ENCODE measurements at regions not wholly inside any gene's neighbourhood (a gene's known extent, or its start where the extent isn't known, plus 50 kb on each side); places are given as distances from the start of the nearest gene placed in this dataset.

DNA sequence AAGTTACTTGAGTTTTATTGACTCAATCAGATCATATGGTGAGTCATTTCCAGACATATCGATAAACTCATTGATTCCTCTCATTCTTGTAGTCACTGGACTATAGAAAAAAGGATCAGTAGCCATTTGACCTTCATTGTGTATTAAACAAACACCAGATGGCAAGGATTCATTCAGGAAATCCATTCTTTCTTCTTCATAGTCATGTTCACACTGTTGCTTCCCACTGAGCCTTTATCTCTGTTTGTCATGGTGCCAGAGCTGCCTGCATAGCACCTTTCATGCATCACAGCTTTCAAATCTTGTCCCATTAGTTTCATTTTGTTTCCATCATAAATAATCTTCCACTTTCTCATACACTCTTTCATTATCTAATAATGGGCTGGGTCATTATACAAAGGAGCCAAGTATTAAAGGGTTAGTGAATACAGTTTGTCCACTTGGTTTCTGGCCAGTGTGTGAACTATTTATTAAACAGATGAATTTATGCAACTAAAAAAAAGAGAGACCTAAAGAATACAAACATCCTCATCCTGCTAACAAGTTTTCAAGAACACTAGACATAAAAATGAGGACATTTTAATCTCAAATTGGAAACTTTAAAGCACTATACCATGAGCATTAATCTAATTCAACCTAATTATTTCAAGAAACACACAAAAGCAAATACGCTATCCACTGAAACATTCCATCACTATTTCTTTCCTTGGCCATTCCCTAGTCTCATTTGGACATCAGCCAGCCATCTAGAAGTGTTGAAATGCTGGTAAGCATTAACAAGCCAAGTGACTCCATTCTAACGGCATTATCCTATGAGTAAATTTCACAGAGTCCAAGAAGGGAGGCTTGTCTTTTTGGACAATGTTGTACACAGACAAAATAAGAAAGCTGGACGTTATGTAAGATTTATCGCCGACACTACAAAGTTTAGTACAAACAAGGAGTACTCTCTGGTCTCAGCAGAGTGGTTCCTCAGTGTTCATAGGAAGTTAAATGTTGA is 476.5 kb downstream of the FOXG1 start:
- intact Hi-C loops (cut with DNase I): no loop called here
- no peak overlapping the region for H3K4me3 ChIP-seq
- H3K36me3 ChIP-seq: no peaks in the 10 kb centered on the region
- H3K4me1 ChIP-seq: no peaks in the 10 kb centered on the region
- H3K27ac ChIP-seq: no peak overlapping the region
- no peaks in the 10 kb centered on the region for H3K27me3 ChIP-seq
- H3K9me3 ChIP-seq: no peaks in the 10 kb centered on the region
- ATAC-seq (no peak), DNase-seq (peak in 1 of 4 donors; percentile 6)
- TF ChIP-seq CTCF (IDR thresholded peaks at IDR 0.05): no peak

- no peaks in the 10 kb centered on the region for H3K36me3 ChIP-seq
- no peak for TF ChIP-seq CTCF (IDR thresholded peaks at IDR 0.05)
- peaks cover 0 to 8% of the 10 kb centered on the region in 2 donors for H3K9me3 ChIP-seq
- no peak overlapping the region for H3K4me3 ChIP-seq
- intact Hi-C loops (cut with DNase I): no loop called here
- DNase-seq (no peak), ATAC-seq (no peak)
- no peak overlapping the region for H3K27ac ChIP-seq
- H3K27me3 ChIP-seq: no peaks in the 10 kb centered on the region
- H3K4me1 ChIP-seq: no peaks in the 10 kb centered on the region
These were observed 489.1 kb downstream of the FOXG1 start for GRCh38 chr14:29255692-29256091.

DNA sequence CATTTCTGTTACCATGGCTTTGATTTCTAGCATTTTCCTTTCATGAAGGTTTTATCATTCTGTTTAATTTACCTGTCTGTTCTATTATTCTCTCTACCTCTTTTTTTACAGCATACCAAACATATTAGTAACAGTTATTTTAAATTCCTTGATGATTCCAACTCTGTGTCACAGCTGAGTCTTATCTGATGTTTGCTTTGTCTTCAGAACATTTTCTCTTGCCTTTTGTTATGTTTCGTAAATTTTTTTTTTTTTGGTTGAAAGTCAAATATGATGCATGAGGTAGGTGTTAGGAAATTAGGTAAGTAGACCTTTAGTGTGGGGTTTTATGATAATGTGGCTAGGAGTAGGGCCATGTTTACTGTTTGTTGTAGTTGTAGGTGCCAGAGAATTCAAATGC is 496.4 kb downstream of the FOXG1 start:
- TF ChIP-seq CTCF (IDR thresholded peaks at IDR 0.05): no peak

GRCh38 chr14:29264865-29265264 is 498.3 kb downstream of the FOXG1 start:
- Histone ChIP-seq H3K36me3 (no peaks in the 10 kb centered on the region), H3K27ac (no peak overlapping the region), H3K27me3 (no peaks in the 10 kb centered on the region), H3K4me1 (no peaks in the 10 kb centered on the region), H3K9me3 (no peaks in the 10 kb centered on the region), H3K4me3 (no peak overlapping the region)
- ATAC-seq (no peak), DNase-seq (no peak)
- TF ChIP-seq CTCF (IDR thresholded peaks at IDR 0.05): no peak
- intact Hi-C loops (cut with DNase I): no loop called here

More for the DNA sequence above, 496.4 kb downstream of the FOXG1 start:
- H3K36me3 ChIP-seq: no peaks in the 10 kb centered on the region
- H3K4me3 ChIP-seq: no peak overlapping the region
- H3K27ac ChIP-seq: no peak overlapping the region
- H3K9me3 ChIP-seq: no peaks in the 10 kb centered on the region
- intact Hi-C loops (cut with DNase I): no loop called here
- no peak for ATAC-seq
- no peaks in the 10 kb centered on the region for H3K27me3 ChIP-seq
- H3K4me1 ChIP-seq: no peaks in the 10 kb centered on the region
- DNase-seq: no peak

DNA sequence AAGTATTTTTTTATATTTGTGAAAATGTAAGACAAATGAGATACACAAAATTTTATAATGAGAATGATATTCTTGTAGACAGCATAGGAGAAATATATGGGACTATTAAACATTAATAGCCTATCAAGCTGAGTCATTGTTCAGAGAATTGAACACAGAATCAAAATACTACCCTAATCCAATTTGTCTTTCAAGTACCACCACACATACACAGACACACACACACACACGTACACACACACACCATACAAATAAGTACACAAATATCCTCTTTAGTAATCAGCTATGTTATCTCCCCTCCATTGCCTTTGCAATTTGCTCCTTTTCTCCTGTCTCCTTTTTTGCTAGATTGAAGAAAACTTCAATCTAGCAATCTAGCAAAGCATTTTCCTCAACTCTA is 499.3 kb downstream of the FOXG1 start:
- TF ChIP-seq CTCF (IDR thresholded peaks at IDR 0.05): no peak
- no peak overlapping the region for H3K4me3 ChIP-seq
- ATAC-seq (no peak), DNase-seq (no peak)
- no peak overlapping the region for H3K27ac ChIP-seq
- H3K36me3 ChIP-seq: no peaks in the 10 kb centered on the region
- no peaks in the 10 kb centered on the region for H3K4me1 ChIP-seq
- H3K9me3 ChIP-seq: no peaks in the 10 kb centered on the region
- no peaks in the 10 kb centered on the region for H3K27me3 ChIP-seq
- intact Hi-C loops (cut with DNase I): no loop called here

Data from left lung (tissue), 4 donors.